ENCODE measurements at regions not wholly inside any gene's neighbourhood (a gene's known extent, or its start where the extent isn't known, plus 50 kb on each side); places are given as distances from the start of the nearest gene placed in this dataset.

- no peak for DNase-seq (ENCODE audit: low spot score)
Observed at GRCh38 chr3:180543877-180544276, 58.1 kb upstream of the TTC14 start.

DNA sequence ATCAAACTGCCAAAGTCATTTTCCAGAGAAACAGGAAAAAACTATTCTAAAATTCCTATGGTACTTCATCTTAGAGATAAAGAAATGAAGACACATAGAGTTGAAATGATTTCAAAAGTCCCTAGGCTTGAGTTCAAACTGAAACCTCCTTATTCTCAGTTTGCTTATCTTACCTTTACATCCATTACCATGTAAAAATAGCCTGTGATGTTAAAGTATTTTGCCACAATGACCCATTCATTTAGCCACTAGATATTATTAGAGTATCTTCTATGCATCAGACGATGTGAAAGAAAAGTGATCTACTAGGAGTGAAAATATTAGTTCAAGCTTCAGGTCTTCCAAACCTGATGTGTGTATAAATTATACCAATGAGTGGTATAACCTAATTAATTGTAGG, 55.1 kb upstream of the TTC14 start:
- no peak for DNase-seq (ENCODE audit: low spot score)

GRCh38 chr3:180548050-180548449, 53.9 kb upstream of the TTC14 start:
- DNase-seq (ENCODE audit: low spot score): no peak
